G401.6 (cell line): ENCODE measurements at regions not wholly inside any gene's neighbourhood (a gene's known extent, or its start where the extent isn't known, plus 50 kb on each side); places are given as distances from the start of the nearest gene placed in this dataset.
"Not testable (repeated sequence)": the region's sequence is repeated elsewhere in the genome, so short reads cannot be mapped to it uniquely, and the experiment has no call there.

ENCODE experiments used
- FAIRE-seq: peaks from 2 replicates; lab custom pipeline; 2012; peaks lifted over from hg19 to GRCh38; lab: Jason Lieb, UNC

- FAIRE-seq = no peak
Observed at GRCh38 chr3:28951772-28952556, 328.9 kb upstream of the RBMS3 start.

DNA sequence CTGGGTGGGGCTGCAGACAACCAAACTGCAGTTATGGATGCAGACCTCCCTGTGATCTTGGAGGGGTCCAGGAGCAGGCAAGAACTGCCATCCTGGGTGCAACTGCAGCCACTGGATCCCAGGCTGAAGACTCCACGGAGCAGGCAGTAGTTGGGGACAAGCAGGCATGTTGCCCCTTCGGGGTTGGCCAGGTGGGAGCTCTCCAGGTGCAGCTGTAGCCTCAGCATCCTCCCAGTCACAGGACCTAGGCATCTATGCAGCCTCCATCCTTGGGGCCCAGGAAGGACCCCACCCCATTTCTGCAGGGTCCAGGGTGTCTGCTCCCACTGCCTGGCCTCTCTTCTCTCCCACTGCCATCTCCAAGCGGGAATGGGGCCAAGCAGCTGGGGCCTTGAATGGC lies 322.2 kb upstream of the RBMS3 start:
- FAIRE-seq = no peak

GRCh38 chr3:28971156-28971555 lies 309.7 kb upstream of the RBMS3 start:
- no peak for FAIRE-seq

GRCh38 chr3:28972921-28973320 lies 307.9 kb upstream of the RBMS3 start:
- no peak for FAIRE-seq

DNA sequence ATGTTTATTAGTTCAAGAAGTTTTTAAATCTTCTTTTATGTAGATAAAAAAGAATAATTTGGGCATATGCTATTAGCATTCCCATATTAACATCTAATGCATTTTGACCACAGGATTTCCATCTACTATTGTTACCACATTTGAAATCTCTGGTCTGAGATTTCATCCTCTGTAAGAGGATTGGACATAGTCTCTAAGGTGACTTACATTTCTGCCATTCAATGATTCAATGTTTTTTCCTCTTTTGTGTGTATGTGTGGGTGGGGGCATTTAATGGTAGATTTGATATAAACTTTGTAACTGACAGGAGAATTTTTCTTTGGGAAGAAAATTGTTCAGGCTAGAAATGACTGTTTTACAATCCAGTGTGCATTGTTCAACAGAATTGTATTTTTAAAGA lies 307.3 kb upstream of the RBMS3 start:
- no peak for FAIRE-seq

DNA sequence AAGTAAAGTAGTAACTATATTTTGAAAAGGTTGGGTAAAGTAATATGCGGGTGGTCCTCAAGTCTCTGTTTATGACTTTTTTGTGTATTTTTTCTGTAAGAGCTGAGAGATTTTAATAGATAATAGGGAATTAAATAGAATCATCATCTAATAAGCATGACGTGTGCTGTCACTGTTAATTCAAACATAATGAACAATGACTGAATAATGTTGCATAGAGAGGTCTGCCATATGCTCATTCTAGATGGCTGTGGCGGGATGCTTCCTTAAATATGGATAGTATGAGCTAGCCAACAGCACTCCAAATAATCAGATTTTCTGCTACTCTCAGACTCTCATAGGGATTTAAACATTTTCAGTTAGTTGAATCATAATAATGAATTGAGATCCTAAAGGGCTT lies 302.8 kb upstream of the RBMS3 start:
- FAIRE-seq = no peak

- FAIRE-seq = peak; percentile 23
Observed at GRCh38 chr3:28980131-28980530, 300.7 kb upstream of the RBMS3 start.

- no peak for FAIRE-seq
Observed at GRCh38 chr3:28980631-28981030, 300.2 kb upstream of the RBMS3 start.

DNA sequence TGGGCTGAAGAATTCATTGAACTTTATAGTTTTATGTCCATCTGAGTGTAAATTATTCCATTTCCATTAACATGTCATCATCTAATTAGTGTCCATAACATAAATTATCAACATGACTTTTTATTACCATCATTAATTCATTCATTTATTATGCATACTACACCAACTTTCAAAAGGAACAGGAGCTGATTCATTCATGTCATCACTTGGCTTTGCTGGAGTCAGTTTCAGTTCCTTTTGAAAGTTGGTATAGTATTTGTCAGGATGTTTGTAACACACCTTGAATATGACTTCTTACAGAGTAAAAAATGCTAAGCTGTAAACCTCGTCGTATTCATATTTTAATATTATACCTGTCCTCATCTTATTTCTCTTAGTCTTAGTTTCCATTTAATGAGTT lies 298.0 kb upstream of the RBMS3 start:
- FAIRE-seq = peak; percentile 17

- FAIRE-seq = no peak
Observed at GRCh38 chr3:28986922-28987321, 293.9 kb upstream of the RBMS3 start.

DNA sequence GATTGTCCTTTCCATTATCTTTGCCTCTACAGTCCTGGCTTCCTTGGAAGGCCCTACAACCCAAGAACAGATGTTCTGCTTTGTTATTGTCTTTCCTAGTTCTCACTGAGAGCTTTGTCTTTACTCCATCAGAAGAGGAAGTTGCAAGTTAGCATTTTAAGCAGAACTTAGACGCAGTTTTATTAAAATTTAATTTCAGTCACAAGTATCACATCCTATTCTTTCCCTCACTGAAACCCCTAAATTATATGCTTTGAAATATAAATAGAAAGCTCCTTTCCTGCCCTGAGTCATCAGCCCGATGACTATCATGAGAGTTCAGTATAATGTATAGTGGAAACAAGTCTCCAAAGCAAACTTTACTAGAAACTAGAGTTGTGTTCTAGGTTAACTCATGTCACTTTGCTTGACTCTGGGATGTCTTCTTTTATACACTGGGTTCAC lies 291.2 kb upstream of the RBMS3 start:
- no peak for FAIRE-seq

GRCh38 chr3:28994161-28994905 lies 286.5 kb upstream of the RBMS3 start:
- no peak for FAIRE-seq

GRCh38 chr3:29004885-29005599 lies 275.8 kb upstream of the RBMS3 start:
- no peak for FAIRE-seq

DNA sequence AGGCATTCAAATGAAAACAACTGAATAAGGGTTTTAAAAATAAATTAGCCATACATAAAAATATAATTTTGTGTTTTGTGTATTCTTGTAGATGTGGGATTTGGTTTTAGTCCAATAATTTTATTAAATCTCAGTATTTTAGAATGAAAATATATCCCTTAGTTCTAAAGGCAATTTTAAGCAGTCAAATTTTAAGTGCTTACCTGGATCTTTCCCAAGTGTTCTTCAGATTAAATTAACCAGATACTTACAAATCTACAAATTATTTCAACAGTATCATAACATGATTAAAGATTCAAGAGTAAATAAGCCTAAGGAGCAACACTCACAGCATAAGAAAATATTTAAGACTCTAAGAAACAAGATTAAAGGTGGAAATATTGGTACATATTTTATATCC lies 275.0 kb upstream of the RBMS3 start:
- peak; percentile 45 for FAIRE-seq

DNA sequence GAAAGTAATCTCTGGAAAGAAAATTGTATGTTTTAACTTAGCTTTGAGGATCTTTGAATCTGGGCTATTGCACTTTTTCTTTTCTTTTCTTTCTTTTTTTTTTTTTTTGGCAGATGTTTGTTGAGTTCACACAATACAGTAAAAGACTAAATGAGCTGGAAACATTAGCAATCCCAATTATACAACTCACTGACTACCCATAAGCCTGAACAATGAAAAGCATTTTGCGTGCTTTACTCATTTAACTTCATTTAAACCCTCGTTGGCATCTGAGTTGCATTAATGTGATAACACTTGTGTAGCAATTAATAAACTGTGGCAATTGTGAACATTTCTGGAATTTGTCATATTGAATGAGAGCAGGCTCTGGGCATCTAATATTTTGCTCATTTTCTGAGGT lies 269.4 kb upstream of the RBMS3 start:
- no peak for FAIRE-seq

DNA sequence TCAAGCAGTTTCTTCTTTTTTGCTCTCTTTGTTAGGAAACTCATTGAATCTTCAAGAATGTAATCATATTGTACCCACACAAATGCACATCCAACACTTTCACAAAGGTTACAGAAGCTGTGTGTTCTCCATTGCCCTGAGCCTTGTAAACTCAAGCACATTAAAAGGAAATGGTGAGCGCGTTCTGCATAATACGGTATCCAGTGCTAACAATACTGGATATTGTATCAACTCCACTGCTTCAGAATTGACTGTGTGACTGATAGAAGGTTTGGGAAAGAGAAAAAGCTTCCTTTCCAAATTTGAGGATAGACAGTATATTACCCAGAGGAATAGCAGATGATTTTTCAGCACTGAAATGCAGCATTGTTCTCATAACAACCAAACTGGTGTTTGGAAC lies 268.9 kb upstream of the RBMS3 start:
- no peak for FAIRE-seq

DNA sequence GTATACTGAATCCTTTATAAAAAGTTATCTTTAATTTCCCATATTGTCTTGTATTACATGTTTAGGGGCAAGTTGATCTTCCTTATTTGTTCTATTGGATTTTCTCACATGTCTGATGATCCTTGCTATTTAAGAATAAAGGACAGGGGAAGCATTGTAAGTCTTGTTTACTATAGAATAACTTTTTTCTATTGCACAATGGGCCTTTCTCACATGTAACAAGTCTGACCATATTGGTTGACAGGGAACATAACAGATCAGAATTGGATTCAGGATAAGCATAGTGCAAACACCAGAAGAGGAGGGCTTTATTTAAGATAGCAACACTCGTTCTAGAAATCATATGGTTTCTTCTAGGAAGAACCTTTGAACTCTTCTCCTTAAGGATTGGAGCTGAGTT lies 257.9 kb upstream of the RBMS3 start:
- no peak for FAIRE-seq

DNA sequence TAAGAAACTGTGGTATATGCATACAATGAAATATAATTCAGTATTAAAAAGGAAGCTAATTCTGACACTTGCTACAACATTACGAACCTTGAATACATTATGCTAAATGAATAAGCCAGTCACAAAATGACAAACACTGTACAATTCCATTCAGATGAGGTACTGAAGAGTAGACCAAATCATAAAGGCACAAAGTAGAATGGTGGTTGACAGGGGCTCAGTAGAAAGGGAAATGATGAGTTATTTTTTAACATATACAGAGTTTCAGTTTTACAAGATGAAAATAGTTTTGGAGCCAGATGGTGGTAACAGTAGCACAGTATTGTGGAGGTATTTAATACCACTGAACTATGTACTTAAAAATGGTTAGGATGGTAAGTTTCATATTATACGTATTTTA lies 254.6 kb upstream of the RBMS3 start:
- no peak for FAIRE-seq

- FAIRE-seq = no peak
Observed at GRCh38 chr3:29026959-29027358, 253.9 kb upstream of the RBMS3 start.

GRCh38 chr3:29031175-29031574 lies 249.7 kb upstream of the RBMS3 start:
- FAIRE-seq = not testable (repeated sequence)

GRCh38 chr3:29033511-29033910 lies 247.4 kb upstream of the RBMS3 start:
- FAIRE-seq = no peak

GRCh38 chr3:29050155-29050554 lies 230.7 kb upstream of the RBMS3 start:
- no peak for FAIRE-seq

- no peak for FAIRE-seq
Observed at GRCh38 chr3:29057326-29057725, 223.5 kb upstream of the RBMS3 start.
